GM23338 (cell line): ENCODE measurements at regions not wholly inside any gene's neighbourhood (a gene's known extent, or its start where the extent isn't known, plus 50 kb on each side); places are given as distances from the start of the nearest gene placed in this dataset.
A peak's percentile ranks its signal among the peaks of the same experiment; 100 is the strongest.

Source experiments
- ATAC-seq: fragments of 200-7000 bp; cut with Tn5 transposase; 3 replicates; pipeline ENCODE4 v1.9.1; 2020
- DNase-seq: peaks from one replicate; pipeline ENCODE4 v3.0.0-alpha.2; 2015; ENCODE audit warnings: low spot score
- H2AFZ ChIP-seq: fragments of 200-600 bp; sonication (generic); 2 replicates; pipeline ENCODE4 v1.8.0; 2016; ENCODE audit warnings: antibody characterized with exemption, mild to moderate bottlenecking, moderate library complexity
- H3F3A ChIP-seq: fragments of 200-600 bp; sonication (generic); replicated peaks from 2 replicates; pipeline ENCODE4 v1.8.0; 2017; ENCODE audit warnings: antibody characterized with exemption, mixed run types, low read depth
- H3K27ac ChIP-seq: fragments of 200-600 bp; sonication (generic); 2 replicates; pipeline ENCODE4 v1.6.1; 2016; ENCODE audit warnings: low read depth
- H3K27me3 ChIP-seq: fragments of 200-600 bp; sonication (generic); 2 replicates; pipeline ENCODE4 v1.8.0; 2016; ENCODE audit warnings: mild to moderate bottlenecking, mixed run types, moderate library complexity; ENCODE audit not compliant: insufficient read depth
- H3K36me3 ChIP-seq: fragments of 200-600 bp; sonication (generic); 2 replicates; pipeline ENCODE4 v1.8.0; 2016; ENCODE audit warnings: mild to moderate bottlenecking; ENCODE audit not compliant: insufficient read depth
- H3K4me1 ChIP-seq: fragments of 200-600 bp; sonication (generic); 2 replicates; pipeline ENCODE4 v1.8.0; 2016; ENCODE audit warnings: mild to moderate bottlenecking, moderate library complexity; ENCODE audit not compliant: insufficient read depth
- H3K4me2 ChIP-seq: fragments of 200-600 bp; sonication (generic); 2 replicates; pipeline ENCODE4 v1.7.1; 2017; ENCODE audit warnings: mixed run types
- H3K4me3 ChIP-seq: fragments of 200-600 bp; sonication (generic); 2 replicates; pipeline ENCODE4 v1.6.1; 2016; ENCODE audit warnings: mixed run types
- H3K79me2 ChIP-seq: fragments of 200-600 bp; sonication (generic); replicated peaks from 2 replicates; pipeline ENCODE4 v1.8.0; 2017; ENCODE audit warnings: mild to moderate bottlenecking; ENCODE audit not compliant: insufficient read depth
- H3K9me2 ChIP-seq: fragments of 200-600 bp; sonication (generic); 2 replicates; pipeline ENCODE4 v1.8.0; 2017; ENCODE audit not compliant: insufficient read depth
- H4K20me1 ChIP-seq: fragments of 200-600 bp; sonication (generic); replicated peaks from 2 replicates; pipeline ENCODE4 v1.8.0; 2017; ENCODE audit warnings: mild to moderate bottlenecking; ENCODE audit not compliant: insufficient read depth
- H3K27ac Mint-ChIP-seq: 2 replicates; pipeline ENCODE4 v1.8.0; 2020; ENCODE audit warnings: inconsistent platforms, mild to moderate bottlenecking, moderate library complexity, mixed read lengths
- H3K27me3 Mint-ChIP-seq: 3 replicates; pipeline ENCODE4 v1.8.0; 2022; ENCODE audit warnings: low read depth, mild to moderate bottlenecking, moderate library complexity, mixed read lengths, inconsistent platforms; ENCODE audit not compliant: insufficient read depth, poor library complexity
- H3K36me3 Mint-ChIP-seq: 3 replicates; pipeline ENCODE4 v1.8.0; 2021; ENCODE audit warnings: low read depth, mild to moderate bottlenecking, inconsistent platforms, moderate library complexity, mixed read lengths
- H3K4me1 Mint-ChIP-seq: 3 replicates; pipeline ENCODE4 v1.8.0; 2020; ENCODE audit warnings: mild to moderate bottlenecking, inconsistent platforms, mixed read lengths
- H3K4me3 Mint-ChIP-seq: 3 replicates; pipeline ENCODE4 v1.8.0; 2021; ENCODE audit warnings: moderate library complexity, mild to moderate bottlenecking, inconsistent platforms, mixed read lengths
- H3K9me3 Mint-ChIP-seq: 3 replicates; pipeline ENCODE4 v1.8.0; 2020; ENCODE audit warnings: moderate library complexity, mild to moderate bottlenecking, inconsistent platforms, mixed read lengths
- CREB1 ChIP-seq: fragments of 250-450 bp; sonication (Bioruptor Pico); IDR thresholded peaks from 2 replicates; pipeline ENCODE4 v1.5.0; 2020; ENCODE audit warnings: low read depth, mild to moderate bottlenecking, moderate library complexity
- EZH2phosphoT487 ChIP-seq: fragments of 200-600 bp; sonication (generic); IDR thresholded peaks from one replicate; pipeline ENCODE4 v1.8.1; 2018; ENCODE audit warnings: antibody characterized with exemption; ENCODE audit not compliant: unreplicated experiment
- ZNF331 ChIP-seq: fragments of 250-450 bp; sonication (Bioruptor Pico); IDR thresholded peaks from 2 replicates; pipeline ENCODE4 v1.5.0; 2020; ENCODE audit warnings: low read depth, mild to moderate bottlenecking, moderate library complexity
- TF ChIP-seq, protein P1 (sequence below), 2 experiments: fragments of 200-600 bp in 1 of 2; sonication (generic) in 1 of 2; conservative IDR thresholded peaks; 2 replicates each; pipeline versions ENCODE4 v1.5.1 to v1.6.1; 2016 to 2017; ENCODE audit warnings: antibody characterized with exemption in 2 of 2, low read depth in 2 of 2, mild to moderate bottlenecking in 2 of 2, moderate library complexity in 1 of 2
- TF ChIP-seq, protein P2 (sequence below): fragments of 250-450 bp; sonication (Bioruptor Pico); IDR thresholded peaks from 2 replicates; pipeline ENCODE4 v1.5.0; 2020; ENCODE audit warnings: mild to moderate bottlenecking, moderate library complexity

DNA sequence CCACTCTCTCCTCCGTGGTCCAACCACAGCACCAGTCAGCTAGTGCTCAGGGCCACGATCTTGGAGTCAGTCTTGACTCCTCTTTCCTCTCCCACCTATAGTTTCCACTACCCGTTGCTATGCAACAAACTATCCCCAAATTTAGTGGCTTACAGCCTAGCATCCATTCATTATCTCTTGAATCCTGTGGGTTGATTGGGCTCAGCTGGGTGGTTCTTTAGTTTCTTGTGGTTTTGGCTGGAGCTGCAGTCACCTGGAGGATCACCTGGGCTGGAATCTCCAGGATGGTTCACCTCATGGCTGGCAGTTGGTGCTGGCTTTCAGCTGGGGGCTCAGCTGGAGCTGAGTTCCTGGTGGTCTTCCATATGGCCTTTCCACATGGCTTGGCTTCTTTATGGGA, 149.9 kb downstream of the ASB1 start:
- TF ChIP-seq EZH2phosphoT487 (no peak), CREB1 (CRISPR knock-in tag) (no peak), ZNF331 (peak; percentile 54; the same call in 1 of the 2 replicates)
- TF ChIP-seq, protein P1, sequence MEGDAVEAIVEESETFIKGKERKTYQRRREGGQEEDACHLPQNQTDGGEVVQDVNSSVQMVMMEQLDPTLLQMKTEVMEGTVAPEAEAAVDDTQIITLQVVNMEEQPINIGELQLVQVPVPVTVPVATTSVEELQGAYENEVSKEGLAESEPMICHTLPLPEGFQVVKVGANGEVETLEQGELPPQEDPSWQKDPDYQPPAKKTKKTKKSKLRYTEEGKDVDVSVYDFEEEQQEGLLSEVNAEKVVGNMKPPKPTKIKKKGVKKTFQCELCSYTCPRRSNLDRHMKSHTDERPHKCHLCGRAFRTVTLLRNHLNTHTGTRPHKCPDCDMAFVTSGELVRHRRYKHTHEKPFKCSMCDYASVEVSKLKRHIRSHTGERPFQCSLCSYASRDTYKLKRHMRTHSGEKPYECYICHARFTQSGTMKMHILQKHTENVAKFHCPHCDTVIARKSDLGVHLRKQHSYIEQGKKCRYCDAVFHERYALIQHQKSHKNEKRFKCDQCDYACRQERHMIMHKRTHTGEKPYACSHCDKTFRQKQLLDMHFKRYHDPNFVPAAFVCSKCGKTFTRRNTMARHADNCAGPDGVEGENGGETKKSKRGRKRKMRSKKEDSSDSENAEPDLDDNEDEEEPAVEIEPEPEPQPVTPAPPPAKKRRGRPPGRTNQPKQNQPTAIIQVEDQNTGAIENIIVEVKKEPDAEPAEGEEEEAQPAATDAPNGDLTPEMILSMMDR (conservative IDR thresholded peaks at IDR 0.05; ENCODE audit: low read depth in 2 of 2) = no peak
- Histone ChIP-seq H3K4me1 (no peaks in the 10 kb centered on the region), H3F3A (no peaks in the 10 kb centered on the region), H3K79me2 (no peaks in the 10 kb centered on the region), H3K36me3 (no peaks in the 10 kb centered on the region; the same call in 1 of the 2 replicates), H3K9me2 (no peaks in the 10 kb centered on the region), H2AFZ (no peak overlapping the region), H3K4me3 (no peak overlapping the region), H4K20me1 (no peaks in the 10 kb centered on the region), H3K27me3 (no peaks in the 10 kb centered on the region), H3K27ac (no peak overlapping the region), H3K4me2 (no peak overlapping the region)
- no peaks in the 10 kb centered on the region for H3K4me1 Mint-ChIP-seq
- DNase-seq = no peak
- no peaks in the 10 kb centered on the region for H3K9me3 Mint-ChIP-seq
- peaks cover 20% of the 10 kb centered on the region for H3K27me3 Mint-ChIP-seq
- H3K36me3 Mint-ChIP-seq = no peaks in the 10 kb centered on the region; the same call in 2 of the 3 replicates
- no peak overlapping the region for H3K27ac Mint-ChIP-seq
- no peak for ATAC-seq
- no peak overlapping the region for H3K4me3 Mint-ChIP-seq

DNA sequence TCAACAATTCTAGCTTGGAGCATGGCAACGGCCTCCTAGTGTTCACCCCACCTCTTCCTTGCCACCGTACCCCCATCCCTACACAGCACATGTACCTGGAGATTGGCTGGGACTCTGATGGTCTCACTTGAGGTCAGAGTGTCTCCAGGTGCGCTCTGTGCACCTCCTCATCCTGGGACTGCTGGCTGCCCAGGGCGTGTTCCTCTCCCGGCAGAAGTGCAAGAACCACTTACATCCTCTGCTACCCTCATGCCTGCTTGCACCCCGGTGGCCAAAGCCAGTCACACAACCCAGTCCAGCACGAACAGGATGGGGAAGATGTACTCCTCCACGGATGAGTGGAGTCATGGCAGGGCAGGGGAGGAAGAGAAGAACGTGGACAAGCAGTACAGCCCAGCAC, 151.5 kb downstream of the ASB1 start:
- H3K36me3 ChIP-seq = no peaks in the 10 kb centered on the region; the same call in 1 of the 2 replicates
- no peak for ATAC-seq

More for the DNA sequence above, 151.5 kb downstream of the ASB1 start:
- Mint-ChIP-seq H3K4me1 (no peaks in the 10 kb centered on the region), H3K27ac (no peak overlapping the region), H3K9me3 (no peaks in the 10 kb centered on the region), H3K27me3 (peaks cover 18% of the 10 kb centered on the region), H3K4me3 (no peak overlapping the region), H3K36me3 (no peaks in the 10 kb centered on the region; the same call in 2 of the 3 replicates)
- H3K9me2 ChIP-seq = no peaks in the 10 kb centered on the region
- no peak overlapping the region for H3K4me3 ChIP-seq
- no peaks in the 10 kb centered on the region for H3F3A ChIP-seq
- H3K27me3 ChIP-seq = no peaks in the 10 kb centered on the region
- no peak overlapping the region for H3K27ac ChIP-seq
- DNase-seq = no peak
- H2AFZ ChIP-seq = no peak overlapping the region
- H3K4me2 ChIP-seq = no peak overlapping the region
- H3K4me1 ChIP-seq = no peaks in the 10 kb centered on the region
- TF ChIP-seq, protein P2, sequence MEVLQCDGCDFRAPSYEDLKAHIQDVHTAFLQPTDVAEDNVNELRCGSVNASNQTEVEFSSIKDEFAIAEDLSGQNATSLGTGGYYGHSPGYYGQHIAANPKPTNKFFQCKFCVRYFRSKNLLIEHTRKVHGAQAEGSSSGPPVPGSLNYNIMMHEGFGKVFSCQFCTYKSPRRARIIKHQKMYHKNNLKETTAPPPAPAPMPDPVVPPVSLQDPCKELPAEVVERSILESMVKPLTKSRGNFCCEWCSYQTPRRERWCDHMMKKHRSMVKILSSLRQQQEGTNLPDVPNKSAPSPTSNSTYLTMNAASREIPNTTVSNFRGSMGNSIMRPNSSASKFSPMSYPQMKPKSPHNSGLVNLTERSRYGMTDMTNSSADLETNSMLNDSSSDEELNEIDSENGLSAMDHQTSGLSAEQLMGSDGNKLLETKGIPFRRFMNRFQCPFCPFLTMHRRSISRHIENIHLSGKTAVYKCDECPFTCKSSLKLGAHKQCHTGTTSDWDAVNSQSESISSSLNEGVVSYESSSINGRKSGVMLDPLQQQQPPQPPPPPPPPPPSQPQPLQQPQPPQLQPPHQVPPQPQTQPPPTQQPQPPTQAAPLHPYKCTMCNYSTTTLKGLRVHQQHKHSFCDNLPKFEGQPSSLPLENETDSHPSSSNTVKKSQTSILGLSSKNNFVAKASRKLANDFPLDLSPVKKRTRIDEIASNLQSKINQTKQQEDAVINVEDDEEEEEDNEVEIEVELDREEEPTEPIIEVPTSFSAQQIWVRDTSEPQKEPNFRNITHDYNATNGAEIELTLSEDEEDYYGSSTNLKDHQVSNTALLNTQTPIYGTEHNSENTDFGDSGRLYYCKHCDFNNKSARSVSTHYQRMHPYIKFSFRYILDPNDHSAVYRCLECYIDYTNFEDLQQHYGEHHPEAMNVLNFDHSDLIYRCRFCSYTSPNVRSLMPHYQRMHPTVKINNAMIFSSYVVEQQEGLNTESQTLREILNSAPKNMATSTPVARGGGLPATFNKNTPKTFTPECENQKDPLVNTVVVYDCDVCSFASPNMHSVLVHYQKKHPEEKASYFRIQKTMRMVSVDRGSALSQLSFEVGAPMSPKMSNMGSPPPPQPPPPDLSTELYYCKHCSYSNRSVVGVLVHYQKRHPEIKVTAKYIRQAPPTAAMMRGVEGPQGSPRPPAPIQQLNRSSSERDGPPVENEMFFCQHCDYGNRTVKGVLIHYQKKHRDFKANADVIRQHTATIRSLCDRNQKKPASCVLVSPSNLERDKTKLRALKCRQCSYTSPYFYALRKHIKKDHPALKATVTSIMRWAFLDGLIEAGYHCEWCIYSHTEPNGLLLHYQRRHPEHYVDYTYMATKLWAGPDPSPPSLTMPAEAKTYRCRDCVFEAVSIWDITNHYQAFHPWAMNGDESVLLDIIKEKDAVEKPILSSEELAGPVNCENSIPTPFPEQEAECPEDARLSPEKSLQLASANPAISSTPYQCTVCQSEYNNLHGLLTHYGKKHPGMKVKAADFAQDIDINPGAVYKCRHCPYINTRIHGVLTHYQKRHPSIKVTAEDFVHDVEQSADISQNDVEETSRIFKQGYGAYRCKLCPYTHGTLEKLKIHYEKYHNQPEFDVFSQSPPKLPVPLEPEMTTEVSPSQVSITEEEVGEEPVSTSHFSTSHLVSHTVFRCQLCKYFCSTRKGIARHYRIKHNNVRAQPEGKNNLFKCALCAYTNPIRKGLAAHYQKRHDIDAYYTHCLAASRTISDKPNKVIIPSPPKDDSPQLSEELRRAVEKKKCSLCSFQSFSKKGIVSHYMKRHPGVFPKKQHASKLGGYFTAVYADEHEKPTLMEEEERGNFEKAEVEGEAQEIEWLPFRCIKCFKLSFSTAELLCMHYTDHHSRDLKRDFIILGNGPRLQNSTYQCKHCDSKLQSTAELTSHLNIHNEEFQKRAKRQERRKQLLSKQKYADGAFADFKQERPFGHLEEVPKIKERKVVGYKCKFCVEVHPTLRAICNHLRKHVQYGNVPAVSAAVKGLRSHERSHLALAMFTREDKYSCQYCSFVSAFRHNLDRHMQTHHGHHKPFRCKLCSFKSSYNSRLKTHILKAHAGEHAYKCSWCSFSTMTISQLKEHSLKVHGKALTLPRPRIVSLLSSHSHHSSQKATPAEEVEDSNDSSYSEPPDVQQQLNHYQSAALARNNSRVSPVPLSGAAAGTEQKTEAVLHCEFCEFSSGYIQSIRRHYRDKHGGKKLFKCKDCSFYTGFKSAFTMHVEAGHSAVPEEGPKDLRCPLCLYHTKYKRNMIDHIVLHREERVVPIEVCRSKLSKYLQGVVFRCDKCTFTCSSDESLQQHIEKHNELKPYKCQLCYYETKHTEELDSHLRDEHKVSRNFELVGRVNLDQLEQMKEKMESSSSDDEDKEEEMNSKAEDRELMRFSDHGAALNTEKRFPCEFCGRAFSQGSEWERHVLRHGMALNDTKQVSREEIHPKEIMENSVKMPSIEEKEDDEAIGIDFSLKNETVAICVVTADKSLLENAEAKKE (CRISPR knock-in tag) = no peak
- no peaks in the 10 kb centered on the region for H4K20me1 ChIP-seq
- H3K79me2 ChIP-seq = no peaks in the 10 kb centered on the region
